ENCODE measurements at regions not wholly inside any gene's neighbourhood (a gene's known extent, or its start where the extent isn't known, plus 50 kb on each side); places are given as distances from the start of the nearest gene placed in this dataset.

GRCh38 chr4:28250646-28251045 lies 1390.0 kb downstream of the STIM2 start:
- 97% methylated on average over 2 of the region's 2 CpGs for whole genome bisulfite sequencing
- no peak overlapping the region for H3K4me3 ChIP-seq
- no peaks in the 10 kb centered on the region for H3K9me3 ChIP-seq
- H3K27ac ChIP-seq (replicated peaks in 1 of 4) = no peak overlapping the region
- no peak for DNase-seq (ENCODE audit: extremely low spot score)
- TF ChIP-seq EP300 (IDR thresholded peaks at IDR 0.05) (no peak), CTCF (IDR thresholded peaks at IDR 0.05) (no peak), POLR2A (IDR thresholded peaks at IDR 0.05; ENCODE audit: low read depth) (no peak), POLR2AphosphoS5 (IDR thresholded peaks at IDR 0.05) (no peak)
- no peaks in the 10 kb centered on the region for H3K36me3 ChIP-seq
- H3K4me1 ChIP-seq = no peaks in the 10 kb centered on the region
- intact Hi-C loops (cut with DNase I) = no loop called here
- no peaks in the 10 kb centered on the region for H3K27me3 ChIP-seq

DNA sequence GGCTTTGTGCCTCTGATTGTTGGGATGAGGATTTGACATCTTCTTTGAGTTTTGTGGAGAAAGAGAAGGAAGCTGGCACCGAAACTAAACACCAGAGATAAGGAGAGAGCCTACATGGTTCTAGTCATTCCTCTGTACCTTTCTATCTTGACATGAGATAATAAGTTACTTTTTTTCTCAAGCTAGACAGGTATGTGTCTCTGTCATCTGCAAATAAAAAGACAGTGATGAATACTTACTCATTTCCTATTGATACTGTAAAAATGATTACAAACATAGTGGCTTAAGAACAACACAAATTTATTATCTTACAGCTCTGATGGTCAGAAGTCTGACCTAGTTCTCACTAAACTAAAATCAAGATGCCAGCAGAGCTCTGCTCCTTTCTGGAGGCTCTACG lies 1391.2 kb downstream of the STIM2 start:
- 92% methylated on average over 2 of the region's 2 CpGs for WGBS
- Histone ChIP-seq H3K27ac (replicated peaks in 1 of 4) (no peak overlapping the region), H3K4me1 (no peaks in the 10 kb centered on the region), H3K36me3 (no peaks in the 10 kb centered on the region), H3K9me3 (no peaks in the 10 kb centered on the region), H3K4me3 (no peak overlapping the region), H3K27me3 (no peaks in the 10 kb centered on the region)
- intact Hi-C loops (cut with DNase I) = no loop called here
- DNase-seq (ENCODE audit: extremely low spot score) = no peak
- TF ChIP-seq POLR2AphosphoS5 (IDR thresholded peaks at IDR 0.05) (no peak), EP300 (IDR thresholded peaks at IDR 0.05) (no peak), POLR2A (IDR thresholded peaks at IDR 0.05; ENCODE audit: low read depth) (no peak), CTCF (IDR thresholded peaks at IDR 0.05) (no peak)

DNA sequence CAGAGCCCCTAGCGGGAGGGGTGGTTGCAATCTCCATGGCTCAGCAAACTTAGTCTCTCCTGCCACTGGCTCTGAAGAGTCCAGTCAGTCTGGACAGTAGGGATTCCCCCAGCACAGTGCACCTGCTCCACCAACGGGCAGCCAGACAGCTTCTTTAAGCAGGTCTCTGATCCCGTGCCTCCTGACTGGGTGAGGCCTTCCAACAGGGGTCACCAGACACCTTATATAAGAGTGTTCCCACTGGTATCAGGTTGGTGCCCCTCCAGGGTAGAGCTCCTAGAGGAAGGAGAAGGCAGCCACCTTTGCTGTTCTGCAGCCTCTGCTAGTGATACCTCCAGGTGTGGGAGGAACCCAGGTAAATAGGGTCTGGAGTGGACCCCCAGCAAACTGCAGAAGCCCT lies 1393.4 kb downstream of the STIM2 start:
- Histone ChIP-seq H3K4me3 (no peak overlapping the region), H3K27ac (replicated peaks in 1 of 4) (no peak overlapping the region), H3K27me3 (no peaks in the 10 kb centered on the region), H3K9me3 (no peaks in the 10 kb centered on the region), H3K36me3 (no peaks in the 10 kb centered on the region), H3K4me1 (no peaks in the 10 kb centered on the region)
- WGBS = 76% methylated on average over 3 of the region's 3 CpGs
- DNase-seq (ENCODE audit: extremely low spot score) = no peak
- TF ChIP-seq CTCF (IDR thresholded peaks at IDR 0.05) = no peak
- no peak for TF ChIP-seq EP300 (IDR thresholded peaks at IDR 0.05)
- no peak for TF ChIP-seq POLR2AphosphoS5 (IDR thresholded peaks at IDR 0.05)
- no peak for TF ChIP-seq POLR2A (IDR thresholded peaks at IDR 0.05; ENCODE audit: low read depth)
- intact Hi-C loops (cut with DNase I) = no loop called here

DNA sequence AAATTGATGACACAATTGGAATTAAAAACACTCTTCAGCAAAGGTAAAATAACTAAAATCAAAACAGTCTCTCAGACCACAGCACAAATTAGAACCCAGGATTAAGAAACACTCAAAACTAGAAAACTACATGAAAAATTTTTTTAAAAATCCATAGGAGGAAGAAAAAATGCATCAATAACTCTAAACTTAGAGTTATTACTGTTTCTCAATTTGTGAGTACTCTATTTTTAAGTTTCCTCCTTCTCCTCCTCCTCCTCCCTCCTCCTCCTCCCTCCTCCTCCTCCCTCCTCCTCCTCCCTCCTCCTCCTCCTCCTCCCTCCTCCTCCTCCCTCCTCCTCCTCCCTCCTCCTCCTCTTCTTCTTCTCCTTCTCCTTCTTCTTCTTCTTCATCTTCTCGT lies 1395.7 kb downstream of the STIM2 start:
- 89% methylated on average over 1 of the region's 1 CpG for WGBS
- Histone ChIP-seq H3K27ac (replicated peaks in 1 of 4) (no peak overlapping the region), H3K4me3 (no peak overlapping the region)

More for the DNA sequence above, 1395.7 kb downstream of the STIM2 start:
- no peaks in the 10 kb centered on the region for H3K9me3 ChIP-seq
- DNase-seq (ENCODE audit: extremely low spot score) = no peak
- no peaks in the 10 kb centered on the region for H3K27me3 ChIP-seq
- intact Hi-C loops (cut with DNase I) = no loop called here
- TF ChIP-seq CTCF (IDR thresholded peaks at IDR 0.05) = no peak
- no peak for TF ChIP-seq EP300 (IDR thresholded peaks at IDR 0.05)
- TF ChIP-seq POLR2A (IDR thresholded peaks at IDR 0.05; ENCODE audit: low read depth) = no peak
- no peak for TF ChIP-seq POLR2AphosphoS5 (IDR thresholded peaks at IDR 0.05)
- H3K36me3 ChIP-seq = no peaks in the 10 kb centered on the region
- H3K4me1 ChIP-seq = no peaks in the 10 kb centered on the region

All from esophagus muscularis mucosa (tissue), 4 donors.